HG02759 (cell line): ENCODE measurements at regions not wholly inside any gene's neighbourhood (a gene's known extent, or its start where the extent isn't known, plus 50 kb on each side); places are given as distances from the start of the nearest gene placed in this dataset.

Source experiments
- ATAC-seq: cut with Tn5 transposase; IDR thresholded peaks from one replicate; pipeline ENCODE4 v1.9.1; 2021; ENCODE audit warnings: mild to moderate bottlenecking, moderate library complexity; ENCODE audit not compliant: unreplicated experiment

- no peak for ATAC-seq
These were observed 235.9 kb upstream of the CDH6 start for GRCh38 chr5:30957591-30957990.

DNA sequence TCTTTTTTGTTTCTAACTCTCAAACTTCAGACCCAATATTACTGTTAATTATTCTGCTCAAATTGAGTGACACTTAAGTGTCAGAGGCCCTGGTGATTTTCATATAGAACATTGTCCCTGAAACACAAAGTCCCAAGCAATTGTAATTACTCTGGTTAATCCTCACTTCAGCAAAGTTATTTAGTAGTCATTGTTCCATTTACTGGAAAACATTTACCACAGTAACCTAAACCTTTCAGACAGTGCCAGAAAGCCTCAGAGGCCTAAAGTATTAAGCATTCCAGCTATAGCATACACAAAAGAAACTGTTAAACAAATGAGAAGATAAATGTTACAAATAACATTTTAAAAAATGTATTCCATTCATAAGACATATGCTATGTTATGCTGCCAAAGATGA, 237.2 kb upstream of the CDH6 start:
- no peak for ATAC-seq

- ATAC-seq, result no peak
These were observed 256.4 kb upstream of the CDH6 start for GRCh38 chr5:30937070-30937469.

DNA sequence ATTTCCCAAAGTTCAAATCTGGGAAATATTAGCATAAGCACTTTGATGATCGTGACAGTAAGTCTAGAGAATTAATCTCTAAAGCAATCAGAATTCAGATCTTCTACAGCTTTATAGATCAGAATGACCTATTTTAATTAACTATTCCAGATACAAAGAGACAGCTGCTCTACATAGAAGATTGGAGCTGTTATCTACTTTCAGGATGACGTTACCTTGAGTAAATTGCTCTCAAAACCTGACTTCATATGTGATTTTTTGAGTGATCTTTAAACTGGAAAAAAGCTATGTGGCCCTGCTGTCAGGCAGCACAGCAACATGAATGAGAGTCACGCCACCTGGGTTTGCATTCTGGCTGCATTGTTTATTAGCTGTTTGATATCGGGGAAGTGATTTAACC, 259.9 kb upstream of the CDH6 start:
- ATAC-seq, result no peak

DNA sequence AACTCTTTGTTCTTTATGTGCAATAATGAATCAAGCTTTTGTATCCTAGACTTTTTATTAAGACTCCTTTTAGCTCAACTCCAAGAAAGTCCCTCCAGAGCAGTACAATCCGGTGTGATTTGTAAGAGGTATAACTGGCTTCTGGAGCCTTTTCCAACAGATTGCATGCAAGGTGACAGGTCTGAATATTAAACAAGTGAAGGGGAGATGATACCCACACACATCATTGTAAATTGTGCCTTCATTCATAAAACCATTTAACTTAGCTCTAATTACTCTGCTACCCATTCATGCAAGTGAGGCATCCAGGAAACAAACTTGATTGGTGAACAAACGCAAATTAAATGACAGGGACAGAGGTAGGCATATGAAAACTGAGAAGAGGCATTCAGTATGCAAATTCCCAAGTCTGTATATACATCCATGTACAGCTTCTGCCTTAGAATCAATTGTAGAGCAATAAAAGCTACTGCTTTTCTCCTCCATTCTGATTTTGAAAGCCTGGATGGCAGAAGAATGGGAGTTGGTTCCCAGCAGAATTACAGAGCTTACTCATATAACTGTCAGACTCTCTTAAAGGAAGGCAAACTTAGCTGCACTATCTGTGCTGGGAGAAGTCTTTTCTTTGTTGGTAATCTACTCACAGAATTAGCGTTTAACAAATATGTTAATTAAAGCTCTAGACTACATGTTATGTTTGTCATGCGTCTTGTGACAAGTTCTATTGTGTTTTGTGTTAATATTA, 261.0 kb upstream of the CDH6 start:
- no peak for ATAC-seq

DNA sequence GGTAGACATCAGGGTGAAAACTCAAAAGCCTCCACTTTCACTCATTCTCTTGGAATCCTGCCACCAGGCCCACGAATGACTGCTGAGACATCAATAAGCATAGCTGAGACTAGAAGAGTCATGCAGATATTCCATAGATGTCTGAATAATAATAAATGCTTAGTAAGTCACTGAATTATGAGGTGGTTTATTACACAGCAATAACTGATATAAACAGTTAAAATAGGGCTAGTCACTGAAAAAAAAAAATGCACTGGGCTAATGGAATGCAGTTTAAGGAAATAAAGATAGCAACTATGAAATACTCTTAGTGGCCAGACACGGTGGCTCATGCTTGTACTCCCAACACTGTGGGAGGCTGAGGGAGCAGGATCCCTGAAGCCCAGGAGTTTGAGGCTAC, 262.8 kb upstream of the CDH6 start:
- ATAC-seq, result no peak

DNA sequence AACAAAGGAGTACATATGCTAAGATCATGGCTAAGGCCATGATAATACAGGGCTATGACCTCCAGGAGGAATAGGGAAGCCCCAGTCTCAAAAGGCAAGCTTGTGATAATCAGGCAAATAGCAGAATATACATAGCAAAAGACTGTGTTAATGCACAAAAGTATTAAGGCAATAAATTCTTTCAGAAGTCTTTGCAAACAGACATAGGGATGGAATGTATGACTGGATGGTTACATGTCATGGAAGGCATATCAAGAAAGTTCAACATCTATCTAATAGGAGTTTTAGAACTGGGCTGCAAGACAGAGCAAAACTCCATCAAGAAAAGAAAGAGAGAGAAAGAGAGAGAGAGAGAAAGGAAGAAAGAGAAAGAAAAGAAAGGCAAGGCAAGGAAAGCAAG, 264.5 kb upstream of the CDH6 start:
- ATAC-seq, result no peak

GRCh38 chr5:30926218-30926617, 267.3 kb upstream of the CDH6 start:
- ATAC-seq, result no peak

GRCh38 chr5:30921388-30921787, 272.1 kb upstream of the CDH6 start:
- no peak for ATAC-seq

DNA sequence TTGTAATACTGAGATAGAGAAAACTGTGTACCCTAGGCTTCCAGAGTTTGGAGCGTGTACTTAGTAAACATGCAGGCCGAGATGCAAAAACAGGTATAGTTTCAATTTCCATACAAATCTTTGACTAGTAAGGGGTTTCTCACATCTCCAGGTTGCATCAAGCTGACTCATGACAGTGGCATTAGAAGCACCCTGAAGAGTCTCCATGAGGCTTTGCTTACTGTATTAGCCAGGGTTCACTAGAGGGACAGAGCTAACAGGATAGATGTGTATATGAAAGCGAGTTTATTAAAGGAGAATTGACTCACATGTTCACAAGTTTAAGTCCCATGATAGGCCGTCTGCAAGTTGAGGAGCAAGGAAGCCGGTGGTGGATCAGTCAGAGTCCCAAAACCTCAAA, 275.3 kb upstream of the CDH6 start:
- ATAC-seq, result no peak

DNA sequence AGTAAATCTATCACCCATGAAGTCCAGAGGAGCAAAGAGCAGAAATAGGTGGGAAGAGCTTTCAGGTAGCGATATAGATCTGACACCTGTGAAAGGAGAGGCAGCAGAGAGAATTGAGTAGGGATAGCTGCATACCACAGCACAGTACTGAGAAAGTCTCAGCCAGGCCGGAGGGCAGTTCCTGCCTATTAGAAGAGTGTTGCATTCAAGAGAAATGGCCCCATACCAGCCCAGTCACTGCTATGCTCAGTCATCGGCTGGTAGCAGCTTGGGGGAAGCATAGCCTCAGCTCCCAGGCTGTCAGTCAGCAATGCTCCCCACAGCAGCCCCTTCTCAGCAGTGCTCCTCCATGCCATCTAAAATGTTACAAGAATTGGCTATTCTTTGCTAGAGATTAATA, 285.1 kb upstream of the CDH6 start:
- no peak for ATAC-seq

DNA sequence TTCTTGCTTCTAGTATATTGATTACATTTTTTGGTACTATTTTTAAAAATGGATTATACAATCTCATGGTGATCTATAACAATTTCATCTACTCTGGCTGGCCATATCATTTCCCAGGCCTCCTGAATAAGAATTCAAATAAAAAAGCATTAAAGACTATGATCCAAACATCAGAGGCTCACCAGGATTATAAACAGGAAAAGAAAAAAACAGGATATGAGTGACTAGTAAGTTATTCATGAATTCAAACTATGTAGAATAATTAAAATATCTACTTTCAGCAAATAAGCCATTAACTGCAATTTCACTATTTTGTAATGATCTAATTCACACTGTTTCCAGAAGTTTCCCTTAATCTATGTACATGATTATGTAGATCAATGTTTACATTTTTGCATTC, 293.1 kb upstream of the CDH6 start:
- no peak for ATAC-seq

GRCh38 chr5:30894811-30895210, 298.7 kb upstream of the CDH6 start:
- ATAC-seq, result no peak

DNA sequence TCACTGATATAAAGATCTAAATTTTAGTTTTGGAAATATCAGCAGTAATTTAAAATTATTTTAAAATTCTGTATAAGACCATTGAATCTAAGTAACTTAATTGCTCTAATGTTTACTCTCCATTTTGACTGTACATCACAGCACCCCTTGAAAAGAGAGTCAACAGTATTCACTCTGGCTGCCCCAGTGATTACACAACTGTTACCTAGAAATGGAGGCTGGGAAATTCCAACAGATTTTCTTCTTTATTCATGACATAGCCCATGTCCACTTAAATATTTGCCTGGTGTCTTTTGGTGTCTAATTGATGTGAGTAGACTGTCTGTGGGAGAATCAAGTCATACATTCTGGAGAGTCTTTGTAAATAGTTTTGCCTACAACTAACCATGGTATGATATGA, 301.8 kb upstream of the CDH6 start:
- no peak for ATAC-seq

- ATAC-seq, result no peak
These were observed 303.1 kb upstream of the CDH6 start for GRCh38 chr5:30890377-30890776.

- ATAC-seq, result no peak
These were observed 313.0 kb upstream of the CDH6 start for GRCh38 chr5:30880514-30880913.

DNA sequence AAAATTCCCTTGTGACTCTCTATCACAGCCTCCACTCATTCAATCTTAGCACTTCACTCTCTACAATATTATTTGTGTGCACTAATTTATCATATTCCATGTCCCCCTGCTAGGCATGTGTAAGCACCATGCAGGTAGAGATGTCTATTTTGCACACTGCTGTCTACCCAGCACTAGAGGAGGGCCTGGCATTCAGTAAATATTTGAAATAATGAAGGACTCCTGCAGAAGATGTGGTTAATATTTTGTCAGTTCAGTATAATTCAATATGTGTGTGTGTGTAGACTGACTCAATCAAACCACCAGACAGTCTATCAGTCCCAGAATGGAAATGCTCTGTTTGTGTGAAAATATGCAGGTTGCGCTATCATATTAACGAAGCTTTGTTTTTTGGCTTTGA, 313.6 kb upstream of the CDH6 start:
- ATAC-seq, result no peak

DNA sequence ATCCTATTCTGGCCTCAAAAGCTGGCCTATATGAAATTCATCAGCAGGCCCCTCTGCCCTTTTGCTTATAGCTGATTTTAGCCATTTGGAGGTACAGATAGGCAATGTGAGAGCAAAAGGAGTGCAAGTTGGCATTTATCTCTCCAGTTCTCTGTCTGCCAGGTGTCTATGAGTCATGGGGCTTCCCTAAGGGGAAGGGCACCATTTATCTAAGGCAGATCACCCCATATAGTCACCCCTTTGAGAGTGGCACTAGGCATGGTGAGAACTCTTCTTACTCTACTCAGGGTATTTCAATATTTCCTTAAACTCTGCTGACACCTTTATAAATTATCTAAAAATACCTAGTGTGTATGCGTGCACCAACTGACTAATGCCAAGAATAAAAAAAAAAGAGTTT, 314.7 kb upstream of the CDH6 start:
- ATAC-seq, result no peak

DNA sequence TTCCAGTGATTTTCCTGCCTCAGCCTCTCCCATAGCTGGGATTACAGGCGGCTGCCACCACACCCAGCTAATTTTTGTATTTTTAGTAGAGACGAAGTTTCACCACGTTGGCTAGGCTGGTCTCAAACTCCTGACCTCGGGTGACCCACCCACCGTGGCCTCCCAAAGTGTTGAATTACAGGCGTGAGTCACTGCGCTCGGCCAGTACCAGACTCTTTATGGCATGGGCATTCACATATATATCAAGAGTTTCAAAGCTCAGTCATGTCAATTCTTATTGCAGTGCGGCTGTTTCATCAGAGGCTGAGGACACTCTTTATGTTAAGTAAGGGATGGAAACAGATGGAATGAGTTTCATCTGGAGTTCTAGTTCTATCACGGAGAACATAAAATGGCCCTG, 315.2 kb upstream of the CDH6 start:
- ATAC-seq, result no peak

GRCh38 chr5:30874241-30875034, 319.0 kb upstream of the CDH6 start:
- ATAC-seq, result no peak

GRCh38 chr5:30871196-30871595, 322.3 kb upstream of the CDH6 start:
- ATAC-seq, result no peak

DNA sequence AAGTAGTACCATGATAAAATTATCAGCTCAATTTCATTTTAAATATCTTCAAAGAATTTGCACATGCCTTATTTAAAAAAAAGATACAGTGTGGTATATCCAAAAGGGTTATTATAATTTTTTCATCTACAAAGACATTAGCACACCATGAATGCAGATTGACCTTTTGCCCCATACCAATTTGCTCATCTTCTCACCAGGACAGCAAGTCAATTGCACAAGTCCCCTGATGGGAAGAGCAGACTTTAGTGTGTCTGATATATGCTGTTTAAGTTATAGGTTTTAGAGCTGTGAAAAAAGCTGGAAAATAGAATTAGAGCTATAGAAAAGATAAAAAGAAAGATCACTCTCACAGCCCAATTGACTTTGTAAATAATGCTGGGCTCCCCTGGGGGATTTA, 325.8 kb upstream of the CDH6 start:
- ATAC-seq, result no peak

DNA sequence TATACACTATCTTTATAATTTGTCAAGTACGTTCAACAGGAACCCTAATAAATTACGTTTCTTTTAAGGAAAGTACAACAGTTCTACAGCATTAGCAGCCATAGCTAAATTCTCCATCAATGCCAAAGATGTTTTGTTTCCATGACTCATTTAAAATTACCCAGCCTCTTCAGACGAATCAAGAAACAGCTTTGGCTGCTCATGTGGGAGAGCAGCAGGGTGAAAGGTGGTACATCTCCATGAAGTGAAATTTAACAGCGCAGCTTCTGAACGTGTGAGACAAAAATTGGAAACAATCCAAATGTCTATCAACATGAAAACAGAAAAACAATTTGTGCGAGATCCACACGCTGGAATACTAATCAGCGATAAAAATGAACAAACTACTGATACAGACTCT, 327.3 kb upstream of the CDH6 start:
- no peak for ATAC-seq
